Retinal pigment epithelial cell (primary cell): ENCODE measurements at regions not wholly inside any gene's neighbourhood (a gene's known extent, or its start where the extent isn't known, plus 50 kb on each side); places are given as distances from the start of the nearest gene placed in this dataset.
A peak's percentile ranks its signal among the peaks of the same experiment; 100 is the strongest.

Source experiments
- DNase-seq: peaks from one replicate; pipeline ENCODE4 v3.0.0-alpha.2; 2010; ENCODE audit warnings: low read depth
- H3K4me3 ChIP-seq: 2 replicates; pipeline ENCODE4 v1.5.1; 2011; ENCODE audit warnings: mild to moderate bottlenecking, low read length, control low read depth, moderate library complexity
- TF ChIP-seq, protein P1 (sequence below): conservative IDR thresholded peaks from 2 replicates; pipeline ENCODE4 v1.5.1; 2011; ENCODE audit warnings: low read depth, low read length, control low read depth, inconsistent platforms

DNA sequence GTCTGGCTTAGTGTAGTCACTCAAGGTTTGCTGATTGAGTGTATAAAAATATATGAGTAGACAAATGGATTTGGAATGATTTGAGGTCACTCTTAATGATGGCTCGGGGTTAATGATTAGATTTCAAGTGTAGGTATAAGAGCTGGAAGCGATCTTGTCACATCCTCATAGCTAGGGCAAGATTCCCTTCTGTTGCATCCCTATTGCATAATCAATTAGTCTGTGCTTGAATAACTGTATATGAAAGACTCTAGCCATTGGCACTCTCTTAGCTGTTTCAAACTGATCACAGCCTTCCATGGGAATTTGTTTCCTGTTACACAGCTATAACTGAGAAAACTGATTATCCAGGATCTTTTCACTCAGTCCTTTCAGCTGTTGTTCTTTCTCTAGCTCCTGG, 811.6 kb downstream of the TLE4 start:
- no peak overlapping the region for H3K4me3 ChIP-seq
- no peak for DNase-seq
- TF ChIP-seq, protein P1, sequence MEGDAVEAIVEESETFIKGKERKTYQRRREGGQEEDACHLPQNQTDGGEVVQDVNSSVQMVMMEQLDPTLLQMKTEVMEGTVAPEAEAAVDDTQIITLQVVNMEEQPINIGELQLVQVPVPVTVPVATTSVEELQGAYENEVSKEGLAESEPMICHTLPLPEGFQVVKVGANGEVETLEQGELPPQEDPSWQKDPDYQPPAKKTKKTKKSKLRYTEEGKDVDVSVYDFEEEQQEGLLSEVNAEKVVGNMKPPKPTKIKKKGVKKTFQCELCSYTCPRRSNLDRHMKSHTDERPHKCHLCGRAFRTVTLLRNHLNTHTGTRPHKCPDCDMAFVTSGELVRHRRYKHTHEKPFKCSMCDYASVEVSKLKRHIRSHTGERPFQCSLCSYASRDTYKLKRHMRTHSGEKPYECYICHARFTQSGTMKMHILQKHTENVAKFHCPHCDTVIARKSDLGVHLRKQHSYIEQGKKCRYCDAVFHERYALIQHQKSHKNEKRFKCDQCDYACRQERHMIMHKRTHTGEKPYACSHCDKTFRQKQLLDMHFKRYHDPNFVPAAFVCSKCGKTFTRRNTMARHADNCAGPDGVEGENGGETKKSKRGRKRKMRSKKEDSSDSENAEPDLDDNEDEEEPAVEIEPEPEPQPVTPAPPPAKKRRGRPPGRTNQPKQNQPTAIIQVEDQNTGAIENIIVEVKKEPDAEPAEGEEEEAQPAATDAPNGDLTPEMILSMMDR = no peak

DNA sequence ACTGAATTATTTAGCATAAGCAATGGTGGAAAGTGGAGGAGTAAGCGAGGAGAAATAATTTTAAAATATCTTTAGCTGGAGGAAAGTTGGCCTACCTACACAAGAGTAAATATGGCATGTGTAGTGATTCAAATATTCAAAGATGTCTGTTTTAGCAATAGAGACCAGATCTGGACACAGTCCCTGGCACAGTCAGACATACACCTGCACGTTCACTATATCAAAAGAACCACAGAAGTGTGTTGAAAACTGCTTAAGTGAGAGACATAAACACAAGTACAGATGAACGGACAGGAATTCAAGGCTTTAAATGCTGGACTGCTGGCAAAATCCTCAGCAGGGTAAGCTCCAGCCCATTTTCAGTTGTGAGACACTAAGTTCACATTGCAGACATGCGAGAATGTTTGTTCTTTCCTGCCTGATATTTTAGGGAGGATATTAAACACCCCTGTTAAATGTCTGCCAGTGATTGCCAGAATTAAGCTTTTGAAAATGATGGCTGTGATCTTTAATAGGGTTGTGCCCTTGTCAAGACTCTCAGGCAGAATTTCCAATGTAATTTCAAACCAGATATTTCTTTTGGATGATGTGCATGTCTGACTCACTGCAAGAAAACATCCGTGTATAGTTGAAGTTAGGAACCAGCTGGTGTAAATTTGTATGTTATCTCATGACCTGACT, 810.6 kb downstream of the TLE4 start:
- DNase-seq = no peak
- TF ChIP-seq, protein P1 = no peak
- H3K4me3 ChIP-seq = no peak overlapping the region

DNA sequence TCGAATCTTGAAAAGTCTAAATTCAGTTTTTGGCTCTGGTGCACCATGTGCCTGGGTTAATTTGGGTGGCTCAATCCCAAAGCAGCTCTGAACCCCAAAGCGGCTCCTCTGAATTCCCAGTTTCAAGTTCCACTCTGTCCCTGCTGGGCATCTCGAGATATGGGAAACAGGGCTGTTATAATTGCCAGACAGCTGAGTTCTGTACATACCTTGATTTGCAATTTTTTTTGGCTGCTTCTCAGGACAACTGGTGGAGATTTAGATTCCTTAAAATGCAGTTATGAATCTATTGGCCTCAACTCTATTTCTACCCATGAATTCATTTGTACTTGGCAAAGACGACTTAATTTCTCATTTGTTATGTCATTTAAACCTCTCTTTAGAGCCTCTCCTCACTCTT, 808.5 kb downstream of the TLE4 start:
- no peak overlapping the region for H3K4me3 ChIP-seq
- TF ChIP-seq, protein P1 = no peak
- no peak for DNase-seq

DNA sequence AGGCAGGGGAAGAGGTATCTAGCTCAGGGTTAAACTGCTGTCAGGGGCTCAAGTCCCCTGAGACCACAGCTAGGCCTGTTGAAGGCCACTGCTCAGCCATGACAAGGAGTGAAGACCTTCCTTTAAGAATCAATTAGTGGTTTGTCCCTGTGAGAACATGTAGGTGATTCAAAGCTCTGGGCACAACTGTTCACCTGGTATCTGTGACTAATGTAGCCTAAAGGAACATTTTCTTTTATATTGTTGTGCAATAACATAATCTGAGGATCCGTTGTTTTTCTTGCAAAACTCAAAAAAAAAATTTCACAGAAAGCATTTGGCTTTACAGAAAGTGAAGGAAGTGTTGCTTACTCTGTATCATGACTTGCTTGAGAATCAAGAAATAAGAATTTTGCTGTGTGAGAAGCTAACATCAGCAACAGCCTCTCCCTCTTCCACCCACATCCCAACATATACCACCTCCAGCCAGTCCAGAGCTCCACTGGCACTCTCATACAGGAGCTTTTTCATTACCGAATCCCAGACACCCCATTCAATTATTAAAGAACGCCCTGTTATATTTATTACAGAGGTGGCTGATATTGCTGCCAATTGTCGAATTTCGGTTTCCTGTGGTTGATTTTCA, 807.0 kb downstream of the TLE4 start:
- DNase-seq = no peak
- no peak overlapping the region for H3K4me3 ChIP-seq
- TF ChIP-seq, protein P1 = no peak

DNA sequence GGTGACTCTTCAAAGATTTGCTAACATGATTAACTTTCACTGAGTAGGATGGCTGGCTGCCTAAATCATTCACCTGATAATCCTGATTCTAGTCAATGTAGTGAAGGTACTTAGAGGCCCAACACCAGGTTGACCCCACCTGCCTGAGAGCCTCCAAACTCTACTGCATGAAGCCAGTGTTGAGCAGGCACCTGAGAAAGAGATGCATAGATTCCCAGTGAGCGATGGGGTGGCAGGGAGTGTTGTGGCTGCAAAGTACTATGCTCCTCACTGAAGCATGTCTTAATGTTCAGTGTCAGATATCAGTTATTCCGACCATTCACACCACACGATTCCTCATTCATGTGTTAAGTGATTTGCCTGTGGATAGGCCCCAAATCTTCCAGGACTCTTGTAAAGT, 804.4 kb downstream of the TLE4 start:
- no peak overlapping the region for H3K4me3 ChIP-seq
- TF ChIP-seq, protein P1 = no peak
- DNase-seq = no peak

DNA sequence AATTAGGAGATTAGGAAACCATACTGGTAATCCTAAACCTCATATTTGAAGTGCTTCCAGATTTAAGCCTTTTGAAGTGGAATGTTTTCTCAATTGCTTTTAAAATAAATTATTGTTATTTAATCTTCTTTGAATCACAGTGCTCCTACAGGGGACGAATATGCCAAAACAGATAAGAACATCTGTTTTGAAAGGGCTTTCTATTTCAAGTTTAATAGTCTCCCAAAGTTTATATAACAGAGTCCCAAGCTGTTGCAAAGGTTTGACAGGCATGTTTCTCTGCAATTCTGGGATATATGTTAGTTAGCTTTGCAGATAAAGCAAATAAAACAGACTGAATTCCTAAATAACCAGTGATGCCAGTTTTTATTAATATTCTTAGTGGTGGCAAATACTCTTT, 803.7 kb downstream of the TLE4 start:
- DNase-seq = peak; percentile 12
- TF ChIP-seq, protein P1 = no peak
- H3K4me3 ChIP-seq = no peak overlapping the region

DNA sequence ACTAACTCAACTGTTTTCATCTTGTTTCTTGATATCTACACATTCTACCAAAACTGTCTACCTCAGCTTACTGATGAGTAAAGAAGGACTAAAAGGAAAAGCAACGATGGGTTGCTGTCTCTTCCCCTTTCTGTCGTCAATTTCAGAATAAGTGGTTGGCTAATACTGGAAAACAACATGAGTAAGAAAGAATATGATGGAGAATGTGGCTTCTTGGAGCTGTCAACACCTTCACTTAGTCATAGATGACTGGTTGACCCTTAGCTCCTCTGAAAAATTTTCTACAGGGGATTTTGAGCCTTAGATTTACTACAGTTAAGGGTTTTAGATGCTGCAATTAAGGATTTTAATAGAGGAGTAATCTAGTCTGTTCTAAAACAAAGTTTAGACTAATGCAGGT, 797.9 kb downstream of the TLE4 start:
- TF ChIP-seq, protein P1 = no peak
- no peak for DNase-seq
- no peak overlapping the region for H3K4me3 ChIP-seq
